NT2/D1 (cell line): ENCODE measurements at regions not wholly inside any gene's neighbourhood (a gene's known extent, or its start where the extent isn't known, plus 50 kb on each side); places are given as distances from the start of the nearest gene placed in this dataset.

Experiments
- DNase-seq: peaks from one replicate; pipeline ENCODE4 v3.0.0-alpha.2; 2011; ENCODE audit warnings: low read depth, low spot score
- H3K27me3 ChIP-seq: 2 replicates; pipeline ENCODE4 v1.6.0; 2011; ENCODE audit warnings: mild to moderate bottlenecking; ENCODE audit not compliant: insufficient read length, insufficient read depth
- H3K36me3 ChIP-seq: 2 replicates; pipeline ENCODE4 v1.6.1; 2011; ENCODE audit warnings: mild to moderate bottlenecking, low read length, mixed read lengths; ENCODE audit not compliant: insufficient read depth, insufficient read length
- H3K4me1 ChIP-seq: 2 replicates; pipeline ENCODE4 v1.5.1; 2011; ENCODE audit not compliant: insufficient read depth, insufficient read length
- H3K4me3 ChIP-seq: 2 replicates; pipeline ENCODE4 v1.5.1; 2011; ENCODE audit warnings: low read depth; ENCODE audit not compliant: insufficient read length
- H3K9ac ChIP-seq: 2 replicates; pipeline ENCODE4 v1.6.0; 2011; ENCODE audit warnings: low read depth; ENCODE audit not compliant: insufficient read length
- H3K9me3 ChIP-seq: 2 replicates; pipeline ENCODE4 v1.5.1; 2011; ENCODE audit warnings: mild to moderate bottlenecking, low read length; ENCODE audit not compliant: insufficient read depth
- SUZ12 ChIP-seq: IDR thresholded peaks from 2 replicates; pipeline ENCODE4 v1.6.1; 2011; ENCODE audit not compliant: insufficient read length, insufficient read depth; ENCODE audit errors: extremely low read depth
- YY1 ChIP-seq: IDR thresholded peaks from 2 replicates; pipeline ENCODE4 v1.6.1; 2011; ENCODE audit not compliant: insufficient read length, insufficient read depth
- ZNF274 ChIP-seq: IDR thresholded peaks from 2 replicates; pipeline ENCODE4 v1.6.1; 2011; ENCODE audit warnings: mild to moderate bottlenecking, low read depth, low read length

DNA sequence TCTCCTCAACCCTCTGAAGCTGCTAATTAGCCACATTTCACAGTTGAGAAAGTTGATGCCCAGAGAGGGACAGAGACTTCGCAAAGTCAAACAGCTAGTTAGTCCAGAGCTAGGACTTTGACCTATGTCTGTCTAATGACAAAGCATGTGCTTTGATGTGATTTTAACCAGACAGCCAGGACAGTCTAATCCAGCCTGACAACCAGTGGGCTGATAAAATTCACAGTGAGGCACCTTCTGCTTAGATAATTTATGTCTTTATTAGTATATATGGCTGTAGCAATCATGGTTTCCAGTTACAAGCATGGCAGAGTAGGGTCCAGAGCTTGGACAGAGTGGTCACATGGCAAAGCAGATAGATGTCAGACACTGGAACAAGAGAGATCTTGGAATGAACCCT is 133.6 kb upstream of the C1QTNF7 start:
- Histone ChIP-seq H3K36me3 (no peaks in the 10 kb centered on the region), H3K9me3 (no peaks in the 10 kb centered on the region), H3K4me1 (no peaks in the 10 kb centered on the region), H3K4me3 (no peak overlapping the region), H3K27me3 (no peaks in the 10 kb centered on the region), H3K9ac (no peak overlapping the region)
- no peak for DNase-seq
- TF ChIP-seq YY1 (no peak), ZNF274 (no peak), SUZ12 (no peak)

DNA sequence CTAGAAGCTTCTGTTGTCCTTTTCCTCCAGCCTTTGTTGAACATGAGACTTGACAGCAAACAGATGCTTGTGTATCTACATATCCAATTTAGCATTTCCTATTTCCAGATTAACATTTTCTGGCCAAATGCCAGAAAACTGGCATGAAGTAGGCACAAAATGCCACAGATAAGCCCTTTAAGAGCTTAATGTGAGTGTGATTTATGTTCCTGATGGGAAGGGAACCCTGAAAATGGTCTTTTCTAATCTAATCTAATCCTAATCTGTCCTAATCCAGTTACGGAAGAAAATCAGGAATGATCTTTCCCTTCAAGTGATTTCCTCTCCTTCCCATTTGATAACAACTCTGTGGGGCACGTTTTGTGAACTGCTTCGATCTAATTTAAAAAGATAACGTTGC is 133.0 kb upstream of the C1QTNF7 start:
- H3K4me3 ChIP-seq: no peak overlapping the region
- H3K9ac ChIP-seq: no peak overlapping the region
- no peaks in the 10 kb centered on the region for H3K36me3 ChIP-seq
- no peak for DNase-seq
- no peaks in the 10 kb centered on the region for H3K4me1 ChIP-seq
- no peaks in the 10 kb centered on the region for H3K27me3 ChIP-seq
- no peaks in the 10 kb centered on the region for H3K9me3 ChIP-seq
- TF ChIP-seq ZNF274 (no peak), YY1 (no peak), SUZ12 (no peak)

DNA sequence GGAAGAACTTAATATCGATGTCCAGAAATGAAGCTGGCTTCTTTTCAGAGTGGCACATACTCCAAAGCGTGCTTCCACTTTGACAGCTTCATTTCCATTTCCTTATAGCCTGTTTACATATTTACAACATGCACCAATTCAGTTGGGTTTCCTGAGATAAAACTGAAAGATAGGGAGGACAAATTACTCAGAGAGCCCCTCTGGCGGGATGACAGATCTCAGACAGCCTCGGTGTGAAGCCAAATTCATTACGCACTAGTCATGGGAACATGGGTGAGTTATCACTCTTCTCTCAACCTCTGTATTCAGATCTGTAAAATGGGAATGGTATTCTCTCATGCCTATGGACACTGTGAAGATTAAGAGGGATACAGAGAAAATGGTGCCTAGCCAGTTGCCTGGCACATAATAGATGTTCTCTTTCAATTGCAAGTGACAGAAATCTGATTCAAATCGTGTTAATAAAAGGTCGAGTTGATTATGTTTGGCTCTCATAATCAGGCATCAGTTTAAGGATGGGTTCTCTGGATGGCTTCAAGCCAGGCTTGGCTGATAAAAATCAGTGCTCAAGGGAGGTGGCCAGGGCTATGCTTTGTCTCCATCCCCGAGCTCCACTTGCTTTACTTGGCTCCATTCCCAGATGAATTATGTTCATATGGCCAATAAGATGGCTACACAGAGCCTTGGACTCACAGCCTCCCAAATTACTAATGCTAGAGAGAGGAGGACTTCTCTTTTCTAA is 132.2 kb upstream of the C1QTNF7 start:
- H3K36me3 ChIP-seq: no peaks in the 10 kb centered on the region

DNA sequence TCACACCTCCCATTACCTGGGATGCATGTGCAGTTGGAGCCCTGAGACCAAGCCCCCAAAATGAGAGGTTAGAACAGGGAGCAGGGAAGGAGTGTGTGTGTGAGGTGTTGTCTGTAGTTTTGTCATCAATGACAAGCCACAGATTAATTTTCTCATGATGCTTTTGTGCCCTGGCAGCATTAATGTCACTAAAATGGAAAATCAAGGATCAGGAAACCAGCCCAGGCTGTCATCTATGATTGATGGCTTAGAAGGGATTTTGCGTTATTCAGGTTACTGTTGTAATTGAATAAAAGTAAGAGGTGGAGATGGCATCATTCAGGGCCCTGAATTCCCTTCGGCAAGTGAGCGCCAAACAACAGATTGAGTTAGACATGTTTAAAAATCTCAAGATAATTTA is 130.5 kb upstream of the C1QTNF7 start:
- TF ChIP-seq YY1 (no peak), ZNF274 (no peak), SUZ12 (no peak)

More for the DNA sequence above, 132.2 kb upstream of the C1QTNF7 start:
- Histone ChIP-seq H3K27me3 (no peaks in the 10 kb centered on the region), H3K9ac (no peak overlapping the region), H3K4me1 (no peaks in the 10 kb centered on the region), H3K9me3 (no peaks in the 10 kb centered on the region), H3K4me3 (no peak overlapping the region)
- no peak for DNase-seq
- TF ChIP-seq ZNF274 (no peak), YY1 (no peak), SUZ12 (no peak)

DNA sequence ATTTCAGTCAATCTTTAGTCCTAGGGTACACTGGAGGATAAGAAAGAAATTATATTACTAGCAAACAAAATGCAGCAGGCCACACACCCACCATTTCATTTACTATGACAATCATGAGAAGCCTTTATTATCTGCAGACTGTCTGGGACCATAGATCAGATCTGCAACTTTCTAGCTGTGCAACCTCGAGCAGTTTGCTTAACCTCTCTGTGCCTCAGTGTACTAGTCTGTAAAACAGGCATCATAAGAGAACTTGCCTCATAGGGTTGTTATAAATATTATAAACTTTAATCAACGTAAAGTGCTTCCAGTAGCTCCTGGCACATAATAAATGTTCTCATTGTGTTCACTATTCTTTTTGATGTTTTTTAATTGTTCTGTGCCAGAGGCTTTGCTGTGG is 128.2 kb upstream of the C1QTNF7 start:
- DNase-seq: no peak
- no peak overlapping the region for H3K9ac ChIP-seq
- 0 out of 2 replicates have a peak, but pooled peaks cover 10% of the 10 kb centered on the region for H3K9me3 ChIP-seq
- H3K27me3 ChIP-seq: no peaks in the 10 kb centered on the region
- no peak overlapping the region for H3K4me3 ChIP-seq
- H3K4me1 ChIP-seq: no peaks in the 10 kb centered on the region
- no peaks in the 10 kb centered on the region for H3K36me3 ChIP-seq
- TF ChIP-seq YY1: no peak
- no peak for TF ChIP-seq SUZ12
- no peak for TF ChIP-seq ZNF274

More for the DNA sequence above, 130.5 kb upstream of the C1QTNF7 start:
- Histone ChIP-seq H3K9me3 (0 out of 2 replicates have a peak, but pooled peaks cover 7% of the 10 kb centered on the region), H3K4me1 (no peaks in the 10 kb centered on the region), H3K9ac (no peak overlapping the region), H3K27me3 (no peaks in the 10 kb centered on the region), H3K36me3 (no peaks in the 10 kb centered on the region), H3K4me3 (no peak overlapping the region)
- DNase-seq: no peak

DNA sequence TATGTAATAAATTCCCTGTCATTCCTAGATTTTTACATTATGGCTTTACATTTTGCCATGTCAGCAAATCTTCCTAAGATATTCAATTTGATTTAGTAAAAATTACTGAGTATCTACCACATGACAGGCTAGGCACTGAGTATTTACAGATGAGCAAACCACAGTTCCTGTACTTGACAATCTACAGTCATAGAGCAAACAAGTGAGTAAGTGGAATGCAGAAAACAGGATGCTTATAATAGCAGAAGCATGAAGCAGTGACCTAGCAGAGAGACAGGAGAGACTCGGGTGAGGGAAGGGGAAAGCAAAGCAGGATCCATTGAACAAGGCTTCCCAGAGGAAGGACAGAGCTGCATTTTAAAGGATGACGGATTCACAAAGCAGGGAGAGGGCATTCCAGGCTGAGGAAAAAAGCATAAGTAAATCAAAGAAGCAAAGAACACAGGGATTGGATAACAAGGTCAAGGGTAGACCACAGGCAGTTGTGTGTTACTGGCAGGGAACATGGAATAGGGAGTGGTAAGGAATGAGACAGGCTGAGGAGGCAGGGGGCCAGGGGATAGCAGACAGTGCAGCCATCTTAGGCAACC is 124.7 kb upstream of the C1QTNF7 start:
- Histone ChIP-seq H3K4me3 (no peak overlapping the region), H3K9ac (no peak overlapping the region), H3K4me1 (no peaks in the 10 kb centered on the region), H3K36me3 (no peaks in the 10 kb centered on the region), H3K27me3 (no peaks in the 10 kb centered on the region), H3K9me3 (0 out of 2 replicates have a peak, but pooled peaks cover 10% of the 10 kb centered on the region)
- no peak for DNase-seq
- TF ChIP-seq SUZ12: no peak
- TF ChIP-seq ZNF274: no peak
- TF ChIP-seq YY1: no peak

DNA sequence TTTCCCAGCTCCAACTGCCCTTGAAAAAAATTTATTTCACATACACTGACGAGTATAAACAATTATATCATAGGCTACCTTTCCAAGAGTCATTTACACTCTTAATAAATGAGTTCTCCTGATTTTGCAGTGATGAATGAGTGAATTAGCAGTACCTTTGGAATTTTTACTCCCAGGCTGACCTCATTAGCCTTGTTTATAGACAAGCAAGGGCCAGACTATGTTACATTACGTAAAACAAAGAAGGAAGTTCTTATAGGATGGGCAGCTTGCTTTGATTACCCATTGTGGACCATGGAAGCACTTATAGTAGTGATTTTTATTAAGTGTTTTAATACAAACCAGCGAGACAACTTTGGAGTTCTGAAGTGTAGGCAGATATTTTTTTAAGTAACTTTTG is 112.9 kb upstream of the C1QTNF7 start:
- no peak for TF ChIP-seq SUZ12
- no peak for TF ChIP-seq YY1
- no peaks in the 10 kb centered on the region for H3K36me3 ChIP-seq

More for the DNA sequence above, 112.9 kb upstream of the C1QTNF7 start:
- Histone ChIP-seq H3K4me3 (no peak overlapping the region), H3K4me1 (no peaks in the 10 kb centered on the region), H3K27me3 (no peaks in the 10 kb centered on the region), H3K9ac (no peak overlapping the region), H3K9me3 (peaks cover 14% of the 10 kb centered on the region; the same call in 1 of the 2 replicates)
- DNase-seq: no peak
